ENCODE measurements at regions not wholly inside any gene's neighbourhood (a gene's known extent, or its start where the extent isn't known, plus 50 kb on each side); places are given as distances from the start of the nearest gene placed in this dataset.

DNA sequence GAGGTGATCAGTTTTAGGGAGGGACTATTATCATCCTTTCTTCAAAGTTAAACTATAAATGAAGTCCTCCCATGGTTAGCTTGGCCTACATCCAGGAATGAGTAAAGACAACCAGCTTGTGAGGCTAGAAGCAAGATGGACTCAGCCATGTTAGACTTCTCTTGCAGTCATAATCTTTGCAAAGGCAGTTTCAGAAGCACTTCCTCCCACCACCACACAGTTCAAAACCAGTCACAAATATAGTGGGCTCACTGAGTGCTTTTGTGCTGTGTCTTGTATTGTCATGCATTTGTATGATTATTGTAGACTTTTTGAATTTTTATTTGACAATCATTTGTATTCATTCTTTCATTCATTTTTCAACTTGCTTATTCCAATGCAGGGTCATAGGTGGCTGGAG lies 204.5 kb downstream of the ZNF674 start:
- TF ChIP-seq CTCF (IDR thresholded peaks at IDR 0.05) (no peak), SIN3A (IDR thresholded peaks at IDR 0.05; ENCODE audit: borderline replicate concordance, insufficient read depth, low read depth, low read length) (no peak), REST (IDR thresholded peaks at IDR 0.05; ENCODE audit: insufficient read depth in 1 of 2, low read depth in 2 of 2, low read length in 1 of 2) (no peak), TCF7L2 (IDR thresholded peaks at IDR 0.05; ENCODE audit: low read depth, low read length) (no peak)

Measured in Panc1 (cell line).